Esophagus squamous epithelium (tissue), 4 donors: ENCODE measurements at regions not wholly inside any gene's neighbourhood (a gene's known extent, or its start where the extent isn't known, plus 50 kb on each side); places are given as distances from the start of the nearest gene placed in this dataset.

Source experiments
- CTCF ChIP-seq, 6 experiments: fragments of 450-650 bp in 4 of 6; fragments of 200-600 bp in 2 of 6; sonication (generic) in 2 of 6; IDR thresholded peaks; one replicate each; pipeline ENCODE4 v1.5.1; 2016 to 2019; ENCODE audit warnings: antibody characterized with exemption in 6 of 6, mild to moderate bottlenecking in 4 of 6, moderate library complexity in 4 of 6
- POLR2A ChIP-seq, 4 donors: fragments of 450-650 bp; IDR thresholded peaks; one replicate each; pipeline ENCODE4 v1.6.1; 2017; ENCODE audit warnings: antibody characterized with exemption in 4 of 4, mild to moderate bottlenecking in 4 of 4, moderate library complexity in 3 of 4

GRCh38 chr4:34047363-34047762 is 2197.0 kb downstream of the ARAP2 start:
- no peak for TF ChIP-seq CTCF (IDR thresholded peaks at IDR 0.05)
- no peak for TF ChIP-seq POLR2A (IDR thresholded peaks at IDR 0.05)
